ENCODE measurements at regions not wholly inside any gene's neighbourhood (a gene's known extent, or its start where the extent isn't known, plus 50 kb on each side); places are given as distances from the start of the nearest gene placed in this dataset.

- no peak for TF ChIP-seq TCF7L2 (IDR thresholded peaks at IDR 0.05; ENCODE audit: low read depth, low read length)
- TF ChIP-seq CTCF (IDR thresholded peaks at IDR 0.05) = no peak
Measured at GRCh38 chr2:209121691-209122090, 302.2 kb upstream of the MAP2 start.
